ENCODE measurements at regions not wholly inside any gene's neighbourhood (a gene's known extent, or its start where the extent isn't known, plus 50 kb on each side); places are given as distances from the start of the nearest gene placed in this dataset.
"Not testable (repeated sequence)": the region's sequence is repeated elsewhere in the genome, so short reads cannot be mapped to it uniquely, and the experiment has no call there.

- DNase-seq, result no peak
Measured at GRCh38 chr7:109659261-109659660, 1089.6 kb downstream of the DNAJB9 start.

GRCh38 chr7:109660401-109660800 lies 1090.7 kb downstream of the DNAJB9 start:
- no peak for DNase-seq

GRCh38 chr7:109663806-109664205 lies 1094.1 kb downstream of the DNAJB9 start:
- no peak for DNase-seq

- not testable (repeated sequence) for DNase-seq
Measured at GRCh38 chr7:109687269-109687668, 1117.6 kb downstream of the DNAJB9 start.

- DNase-seq, result not testable (repeated sequence)
Measured at GRCh38 chr7:109692613-109693012, 1122.9 kb downstream of the DNAJB9 start.

- DNase-seq, result no peak
Measured at GRCh38 chr7:109694149-109695071, 1124.7 kb downstream of the DNAJB9 start.

- no peak for DNase-seq
Measured at GRCh38 chr7:109695419-109695818, 1125.7 kb downstream of the DNAJB9 start.

GRCh38 chr7:109696723-109697122 lies 1127.0 kb downstream of the DNAJB9 start:
- DNase-seq, result no peak

- DNase-seq, result peak; percentile 34
Measured at GRCh38 chr7:109699661-109700060, 1130.0 kb downstream of the DNAJB9 start.

- DNase-seq, result no peak
Measured at GRCh38 chr7:109713366-109713765, 1143.7 kb downstream of the DNAJB9 start.

- DNase-seq, result not testable (repeated sequence)
Measured at GRCh38 chr7:109719359-109719758, 1149.7 kb downstream of the DNAJB9 start.

- DNase-seq, result no peak
Measured at GRCh38 chr7:109734601-109735000, 1164.9 kb downstream of the DNAJB9 start.

- no peak for DNase-seq
Measured at GRCh38 chr7:109735881-109736280, 1166.2 kb downstream of the DNAJB9 start.

- no peak for DNase-seq
Measured at GRCh38 chr7:109745677-109746410, 1176.2 kb downstream of the DNAJB9 start.

- DNase-seq, result peak; percentile 65
Measured at GRCh38 chr7:109751241-109751640, 1181.6 kb downstream of the DNAJB9 start.

- DNase-seq, result no peak
Measured at GRCh38 chr7:109752068-109752467, 1182.4 kb downstream of the DNAJB9 start.

GRCh38 chr7:109757713-109758112 lies 1188.0 kb downstream of the DNAJB9 start:
- no peak for DNase-seq

- peak; percentile 44 for DNase-seq
Measured at GRCh38 chr7:109763611-109764010, 1193.9 kb downstream of the DNAJB9 start.

GRCh38 chr7:109772161-109772560 lies 1202.5 kb downstream of the DNAJB9 start:
- DNase-seq, result peak; percentile 41

- no peak for DNase-seq
Measured at GRCh38 chr7:109782806-109783205, 1213.1 kb downstream of the DNAJB9 start.

- no peak for DNase-seq
Measured at GRCh38 chr7:109806548-109806947, 1236.9 kb downstream of the DNAJB9 start.

GRCh38 chr7:109821156-109821555 lies 1251.5 kb downstream of the DNAJB9 start:
- DNase-seq, result peak; percentile 65

- peak; percentile 57 for DNase-seq
Measured at GRCh38 chr7:109834851-109835250, 1256.1 kb upstream of the LRRN3 start.

GRCh38 chr7:109835577-109835976 lies 1255.3 kb upstream of the LRRN3 start:
- DNase-seq, result no peak
